Thoracic aorta (tissue), 2 donors: ENCODE measurements at regions not wholly inside any gene's neighbourhood (a gene's known extent, or its start where the extent isn't known, plus 50 kb on each side); places are given as distances from the start of the nearest gene placed in this dataset.
A peak's percentile ranks its signal among the peaks of the same experiment; 100 is the strongest.
"Not testable (repeated sequence)": the region's sequence is repeated elsewhere in the genome, so short reads cannot be mapped to it uniquely, and the experiment has no call there.

Experiments used
- ATAC-seq: fragments of 150-250 bp; one replicate; pipeline ENCODE4 v1.8.0; 2017; ENCODE audit warnings: low read depth; ENCODE audit not compliant: insufficient number of reproducible peaks, low FRiP score
- DNase-seq: peaks from one replicate; pipeline ENCODE4 v3.0.0-alpha.2; 2020; ENCODE audit warnings: low spot score
- H3K27ac ChIP-seq, 2 donors: fragments of 200-600 bp; sonication (generic); 1 replicate in 1 of 2; 2 replicates in 1 of 2; pipeline ENCODE4 v1.5.1; 2016; ENCODE audit warnings: mild to moderate bottlenecking in 2 of 2, moderate library complexity in 2 of 2
- H3K27me3 ChIP-seq: fragments of 200-600 bp; sonication (generic); replicated peaks from 2 replicates; pipeline ENCODE4 v1.6.0; 2016; ENCODE audit warnings: mild to moderate bottlenecking; ENCODE audit not compliant: insufficient read depth
- H3K36me3 ChIP-seq: fragments of 200-600 bp; sonication (generic); one replicate; pipeline ENCODE4 v1.5.1; 2016
- H3K4me1 ChIP-seq, 2 donors: fragments of 200-600 bp; sonication (generic); 1 replicate in 1 of 2; 2 replicates in 1 of 2; pipeline versions ENCODE4 v1.5.1 to v1.6.0; 2016; ENCODE audit warnings: low read depth in 2 of 2, mild to moderate bottlenecking in 1 of 2; ENCODE audit not compliant: control insufficient read depth in 1 of 2
- H3K4me3 ChIP-seq: fragments of 200-600 bp; sonication (generic); 2 replicates; pipeline ENCODE4 v1.5.1; 2016; ENCODE audit warnings: mild to moderate bottlenecking
- H3K9me3 ChIP-seq: fragments of 200-600 bp; sonication (generic); 2 replicates; pipeline ENCODE4 v1.5.1; 2016
- TF ChIP-seq, protein P1 (sequence below): fragments of 200-600 bp; sonication (generic); IDR thresholded peaks from one replicate; pipeline ENCODE4 v1.5.1; 2019; ENCODE audit warnings: antibody characterized with exemption

DNA sequence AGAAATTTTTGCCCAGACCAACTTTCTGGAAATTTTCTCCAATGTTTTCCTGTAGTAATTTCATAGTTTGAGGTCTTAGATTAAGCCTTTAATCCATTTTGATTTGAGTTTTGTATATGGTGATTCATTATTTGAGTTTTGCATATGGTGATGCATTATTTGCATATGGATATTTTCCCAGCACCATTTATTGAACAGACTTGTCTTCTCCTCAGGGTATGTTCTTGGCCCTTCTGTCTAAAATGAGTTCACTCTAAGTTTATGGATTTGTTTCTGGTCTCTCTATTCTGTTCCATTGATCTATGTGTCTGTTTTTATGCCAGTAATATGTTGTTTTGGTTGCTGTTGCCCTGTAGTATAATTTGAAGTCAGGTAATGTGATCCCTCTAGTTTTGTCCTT is 139.3 kb downstream of the SLC25A46 start:
- no peak overlapping the region for H3K4me3 ChIP-seq
- no peaks in the 10 kb centered on the region for H3K9me3 ChIP-seq
- H3K4me1 ChIP-seq, result peaks cover 5 to 13% of the 10 kb centered on the region in 2 donors
- no peak for DNase-seq
- TF ChIP-seq, protein P1, sequence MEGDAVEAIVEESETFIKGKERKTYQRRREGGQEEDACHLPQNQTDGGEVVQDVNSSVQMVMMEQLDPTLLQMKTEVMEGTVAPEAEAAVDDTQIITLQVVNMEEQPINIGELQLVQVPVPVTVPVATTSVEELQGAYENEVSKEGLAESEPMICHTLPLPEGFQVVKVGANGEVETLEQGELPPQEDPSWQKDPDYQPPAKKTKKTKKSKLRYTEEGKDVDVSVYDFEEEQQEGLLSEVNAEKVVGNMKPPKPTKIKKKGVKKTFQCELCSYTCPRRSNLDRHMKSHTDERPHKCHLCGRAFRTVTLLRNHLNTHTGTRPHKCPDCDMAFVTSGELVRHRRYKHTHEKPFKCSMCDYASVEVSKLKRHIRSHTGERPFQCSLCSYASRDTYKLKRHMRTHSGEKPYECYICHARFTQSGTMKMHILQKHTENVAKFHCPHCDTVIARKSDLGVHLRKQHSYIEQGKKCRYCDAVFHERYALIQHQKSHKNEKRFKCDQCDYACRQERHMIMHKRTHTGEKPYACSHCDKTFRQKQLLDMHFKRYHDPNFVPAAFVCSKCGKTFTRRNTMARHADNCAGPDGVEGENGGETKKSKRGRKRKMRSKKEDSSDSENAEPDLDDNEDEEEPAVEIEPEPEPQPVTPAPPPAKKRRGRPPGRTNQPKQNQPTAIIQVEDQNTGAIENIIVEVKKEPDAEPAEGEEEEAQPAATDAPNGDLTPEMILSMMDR, result no peak
- no peaks in the 10 kb centered on the region for H3K36me3 ChIP-seq
- no peak overlapping the region for H3K27ac ChIP-seq
- no peaks in the 10 kb centered on the region for H3K27me3 ChIP-seq
- ATAC-seq, result no peak

DNA sequence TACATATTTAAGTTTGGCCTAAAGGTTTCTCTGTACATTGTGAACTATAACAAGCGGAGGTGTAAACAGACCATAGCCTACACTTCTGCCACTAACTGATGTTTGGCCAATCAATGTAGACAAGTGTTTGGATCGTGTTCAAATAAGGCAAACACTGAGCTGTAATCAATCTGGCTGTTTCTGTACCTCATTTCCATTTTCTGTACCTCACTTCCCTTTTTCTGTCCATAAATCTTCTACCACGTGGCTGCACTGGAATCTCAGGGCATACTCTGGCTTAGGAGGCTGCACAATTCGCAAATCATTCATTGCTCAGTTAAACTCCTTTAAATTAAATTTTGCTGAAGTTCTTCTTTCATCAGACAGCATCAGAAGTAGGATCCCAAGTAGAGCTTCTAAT is 140.9 kb downstream of the SLC25A46 start:
- Histone ChIP-seq H3K4me3 (no peak overlapping the region), H3K9me3 (no peaks in the 10 kb centered on the region), H3K27ac (no peak overlapping the region), H3K36me3 (no peaks in the 10 kb centered on the region), H3K4me1 (peaks cover 0 to 1% of the 10 kb centered on the region in 2 donors), H3K27me3 (no peaks in the 10 kb centered on the region)
- TF ChIP-seq, protein P1, result no peak
- DNase-seq, result no peak
- no peak for ATAC-seq

- H3K4me3 ChIP-seq, result no peak overlapping the region
- TF ChIP-seq, protein P1, result no peak
- H3K36me3 ChIP-seq, result no peaks in the 10 kb centered on the region
- no peaks in the 10 kb centered on the region for H3K9me3 ChIP-seq
- no peaks in the 10 kb centered on the region for H3K27me3 ChIP-seq
- H3K27ac ChIP-seq, result peak overlapping the region in 1 of 2 donors; percentile 9
- no peak for DNase-seq
- ATAC-seq, result peak; percentile 84
- no peaks in the 10 kb centered on the region for H3K4me1 ChIP-seq
These were observed 141.6 kb downstream of the SLC25A46 start for GRCh38 chr5:110880413-110880812.

DNA sequence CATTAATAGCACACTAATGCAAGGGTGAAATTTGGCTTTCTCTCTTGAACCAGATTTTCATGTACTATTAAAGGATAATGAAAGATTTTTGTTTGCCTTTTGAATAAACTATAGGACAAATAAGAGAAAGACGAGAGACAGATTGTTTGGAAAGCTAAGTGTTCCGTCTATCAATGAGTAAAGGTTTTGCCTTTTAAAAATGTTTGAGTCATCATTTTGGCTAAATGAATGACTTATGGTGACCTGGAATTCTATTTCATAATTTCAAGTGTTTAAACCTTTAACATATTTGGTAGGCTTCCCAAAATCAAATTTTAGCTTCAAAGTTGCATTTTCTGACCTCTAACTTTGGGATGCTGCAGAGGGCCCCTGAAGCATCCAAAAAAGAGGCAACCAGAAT is 145.2 kb downstream of the SLC25A46 start:
- H3K27me3 ChIP-seq, result no peaks in the 10 kb centered on the region
- TF ChIP-seq, protein P1, result no peak
- H3K36me3 ChIP-seq, result no peaks in the 10 kb centered on the region
- ATAC-seq (no peak), DNase-seq (no peak)
- no peaks in the 10 kb centered on the region for H3K4me1 ChIP-seq
- no peak overlapping the region for H3K4me3 ChIP-seq
- no peak overlapping the region for H3K27ac ChIP-seq
- H3K9me3 ChIP-seq, result no peaks in the 10 kb centered on the region

GRCh38 chr5:110887170-110887569 is 148.4 kb downstream of the SLC25A46 start:
- not testable (repeated sequence) for H3K4me3 ChIP-seq, H3K27ac ChIP-seq, H3K36me3 ChIP-seq, H3K9me3 ChIP-seq, DNase-seq, H3K4me1 ChIP-seq, H3K27me3 ChIP-seq, ATAC-seq

DNA sequence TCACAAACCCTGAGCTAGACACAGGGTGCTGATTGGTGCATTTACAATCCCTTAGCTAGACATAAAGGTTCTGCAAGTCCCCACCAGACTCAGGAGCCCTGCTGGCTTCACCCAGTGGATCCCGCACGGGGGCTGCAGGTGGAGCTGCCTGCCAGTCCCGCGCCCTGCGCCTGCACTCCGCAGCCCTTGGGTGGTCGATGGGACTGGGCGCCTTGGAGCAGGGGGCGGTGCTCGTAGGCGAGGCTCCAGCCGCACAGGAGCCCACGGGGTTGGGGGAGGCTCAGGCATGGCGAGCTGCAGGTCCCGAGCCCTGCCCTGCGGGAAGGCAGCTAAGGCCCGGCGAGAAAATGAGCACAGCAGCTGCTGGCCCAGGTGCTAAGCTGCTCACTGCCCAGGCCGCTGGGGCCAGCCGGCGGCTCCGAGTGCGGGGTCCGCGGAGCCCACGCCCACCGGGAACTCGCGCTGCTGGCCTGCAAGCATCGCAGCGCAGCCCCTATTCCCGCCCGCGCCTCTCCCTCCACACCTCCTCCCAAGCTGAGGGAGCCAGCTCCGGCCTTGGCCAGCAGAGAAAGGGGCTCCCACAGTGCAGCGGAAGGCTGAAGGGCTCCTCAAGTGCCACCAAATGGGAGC is 155.2 kb downstream of the SLC25A46 start:
- not testable (repeated sequence) for H3K4me1 ChIP-seq, H3K4me3 ChIP-seq, H3K27me3 ChIP-seq, H3K27ac ChIP-seq, DNase-seq, ATAC-seq, H3K9me3 ChIP-seq, H3K36me3 ChIP-seq
